Spleen (tissue), 11 donors: ENCODE measurements at regions not wholly inside any gene's neighbourhood (a gene's known extent, or its start where the extent isn't known, plus 50 kb on each side); places are given as distances from the start of the nearest gene placed in this dataset.

Source experiments
- DNase-seq: peaks from one replicate; pipeline ENCODE4 v3.0.0-alpha.2; 2020
- H3K27ac ChIP-seq, 8 donors: fragments of 200-600 bp; sonication (generic) in 7 of 8; 1 replicate in 4 of 8; 2 replicates in 4 of 8; pipeline versions ENCODE4 v1.5.0 to v1.8.0; 2016 to 2021; ENCODE audit warnings: inconsistent platforms in 4 of 8, mild to moderate bottlenecking in 4 of 8, moderate library complexity in 1 of 8
- H3K27me3 ChIP-seq, 7 donors: fragments of 200-600 bp; sonication (generic) in 6 of 7; replicated peaks in 1 of 7; 1 replicate in 4 of 7; 2 replicates in 3 of 7; pipeline versions ENCODE4 v1.5.0 to v1.8.0; 2016 to 2021; ENCODE audit warnings: inconsistent platforms in 3 of 7, mild to moderate bottlenecking in 1 of 7
- H3K36me3 ChIP-seq, 6 donors: fragments of 200-600 bp; sonication (generic) in 5 of 6; 1 replicate in 4 of 6; 2 replicates in 2 of 6; pipeline versions ENCODE4 v1.5.0 to v1.8.0; 2016 to 2021; ENCODE audit warnings: inconsistent platforms in 2 of 6
- H3K4me1 ChIP-seq, 6 donors: fragments of 200-600 bp; sonication (generic) in 5 of 6; 1 replicate in 3 of 6; 2 replicates in 3 of 6; pipeline versions ENCODE4 v1.5.0 to v1.8.0; 2016 to 2021; ENCODE audit warnings: inconsistent platforms in 3 of 6
- H3K4me3 ChIP-seq, 8 donors: fragments of 200-600 bp; sonication (generic) in 7 of 8; 1 replicate in 4 of 8; 2 replicates in 4 of 8; pipeline versions ENCODE4 v1.5.0 to v1.8.0; 2016 to 2021; ENCODE audit warnings: inconsistent platforms in 4 of 8, mild to moderate bottlenecking in 4 of 8, moderate library complexity in 2 of 8
- H3K9me3 ChIP-seq, 8 donors: fragments of 200-600 bp; sonication (generic) in 7 of 8; 1 replicate in 4 of 8; 2 replicates in 4 of 8; pipeline versions ENCODE4 v1.5.0 to v1.8.0; 2016 to 2021; ENCODE audit warnings: inconsistent platforms in 4 of 8
- CTCF ChIP-seq, 11 experiments: fragments of 200-600 bp in 7 of 11; fragments of 450-650 bp in 4 of 11; sonication (generic) in 4 of 11; IDR thresholded peaks in 8 of 11; conservative IDR thresholded peaks in 3 of 11; 1 replicate in 7 of 11; 2 replicates in 4 of 11; pipeline versions ENCODE4 v1.4.0 to v1.8.0; 2016 to 2021; ENCODE audit warnings: antibody characterized with exemption in 11 of 11, inconsistent platforms in 4 of 11, mild to moderate bottlenecking in 1 of 11
- POLR2A ChIP-seq, 3 donors: fragments of 450-650 bp; IDR thresholded peaks; one replicate each; pipeline ENCODE4 v1.5.1; 2017; ENCODE audit warnings: antibody characterized with exemption in 3 of 3, mild to moderate bottlenecking in 1 of 3
- POLR2AphosphoS5 ChIP-seq, 3 donors: sonication (generic); formaldehyde crosslinking; IDR thresholded peaks; one replicate each; pipeline ENCODE4 v1.5.1; 2017; ENCODE audit warnings: antibody characterized with exemption in 3 of 3
- WGBS, 5 donors: extraction: QIAGEN DNeasy Blood & Tissue Kit in 3 of 5; methylation state at CpG; one replicate each; pipeline versions ENCODE4 v1.1.5 to v1.1.7; 2013 to 2018; 5-methylcytosine and 5-hydroxymethylcytosine counted together
- intact Hi-C: fragments of 100-400 bp; cut with DNase I; formaldehyde crosslinking; loops from one replicate; pipeline ENCODE4 v1.15.0; 2023; ENCODE audit warnings: low total_unique reads
- donor health status: healthy with polysubstance abuse.
- donor health status: DM: no; HTN: no; CAD: no; lungs with moderate emphysema.
- donor health status: DM: no; HTN: no; CAD: no.
- donor health status: Bipolar disorder and iron deficiency.
- donor health status: healthy.
- donor health status: DM: no; HTN: no; CAD: no.
- donor health status: DM: yes; HTN: yes; CAD: no.

GRCh38 chr1:228939881-228940392, 204.7 kb downstream of the RHOU start:
- H3K36me3 ChIP-seq, result no peaks in the 10 kb centered on the region
- TF ChIP-seq POLR2A (IDR thresholded peaks at IDR 0.05) (no peak), CTCF (IDR thresholded peaks at IDR 0.05 in 8 of 11, conservative IDR thresholded peaks at IDR 0.05 in 3 of 11) (no peak), POLR2AphosphoS5 (IDR thresholded peaks at IDR 0.05) (no peak)
- H3K27ac ChIP-seq, result peak overlapping the region in 3 of 8 donors; percentile 74 to 82 (median 75)
- no peaks in the 10 kb centered on the region for H3K9me3 ChIP-seq
- DNase-seq, result no peak
- peaks cover 8 to 80% (median 37%) of the 10 kb centered on the region in 6 donors for H3K4me1 ChIP-seq
- no peaks in the 10 kb centered on the region for H3K27me3 ChIP-seq
- no peak overlapping the region for H3K4me3 ChIP-seq
- WGBS, 5 donors, result 91 to 96% (median 93%) methylated on average over 7 of the region's 7 CpGs
- intact Hi-C loops, result no loop called here

DNA sequence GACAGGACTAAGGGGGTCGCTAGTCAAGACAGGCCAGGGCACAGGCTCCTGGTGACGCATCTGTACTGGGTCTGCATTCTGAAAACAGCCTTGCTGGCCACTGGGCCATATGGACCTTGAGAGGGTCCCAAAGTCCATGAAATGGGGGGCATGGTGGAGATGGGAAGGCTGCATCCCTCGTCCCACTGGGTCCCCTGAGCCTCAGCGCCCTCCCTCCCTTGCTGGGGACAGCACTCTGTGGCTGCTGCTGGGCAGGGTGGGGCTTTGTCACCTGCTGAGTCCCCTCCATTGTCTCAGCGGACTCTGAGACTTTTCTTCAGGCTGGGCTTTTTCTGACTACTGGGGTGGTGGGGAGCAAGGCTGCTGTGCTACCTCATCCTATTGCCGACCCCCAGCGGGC, 205.2 kb downstream of the RHOU start:
- H3K27ac ChIP-seq, result peak overlapping the region in 5 of 8 donors; percentile 10 to 82 (median 74)
- intact Hi-C loops, result no loop called here
- DNase-seq, result no peak
- no peak overlapping the region for H3K4me3 ChIP-seq
- TF ChIP-seq CTCF (IDR thresholded peaks at IDR 0.05 in 8 of 11, conservative IDR thresholded peaks at IDR 0.05 in 3 of 11), result no peak
- TF ChIP-seq POLR2AphosphoS5 (IDR thresholded peaks at IDR 0.05), result no peak
- TF ChIP-seq POLR2A (IDR thresholded peaks at IDR 0.05), result no peak
- WGBS, 5 donors, result 84 to 95% (median 92%) methylated on average over 7 of the region's 7 CpGs
- H3K9me3 ChIP-seq, result no peaks in the 10 kb centered on the region
- no peaks in the 10 kb centered on the region for H3K27me3 ChIP-seq
- peaks cover 8 to 79% (median 36%) of the 10 kb centered on the region in 6 donors for H3K4me1 ChIP-seq
- H3K36me3 ChIP-seq, result no peaks in the 10 kb centered on the region

DNA sequence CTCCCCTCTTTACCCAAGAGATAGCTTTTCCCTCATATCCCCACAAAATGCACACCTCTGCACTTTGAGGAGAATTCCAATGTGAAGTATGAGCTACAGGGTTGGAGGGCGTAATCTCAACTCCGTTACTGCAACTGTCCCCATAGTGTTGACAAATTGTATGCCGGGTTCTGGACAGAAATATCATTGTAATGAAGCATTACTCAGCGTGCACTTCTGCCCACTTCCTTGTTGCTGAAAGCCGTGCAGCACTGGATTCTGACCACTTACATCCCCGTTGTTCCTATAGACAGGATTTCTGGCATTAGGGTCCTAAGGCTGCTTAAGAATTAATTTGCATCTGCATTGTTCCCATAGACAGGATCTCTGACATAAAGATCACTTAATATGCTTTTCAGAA, 205.6 kb downstream of the RHOU start:
- no peaks in the 10 kb centered on the region for H3K27me3 ChIP-seq
- no peak for DNase-seq
- intact Hi-C loops, result no loop called here
- no peaks in the 10 kb centered on the region for H3K36me3 ChIP-seq
- TF ChIP-seq POLR2A (IDR thresholded peaks at IDR 0.05) (no peak), CTCF (IDR thresholded peaks at IDR 0.05 in 8 of 11, conservative IDR thresholded peaks at IDR 0.05 in 3 of 11) (no peak), POLR2AphosphoS5 (IDR thresholded peaks at IDR 0.05) (no peak)
- 43 to 75% (median 53%) methylated on average over 6 of the region's 6 CpGs for WGBS, 5 donors
- no peaks in the 10 kb centered on the region for H3K9me3 ChIP-seq
- peaks cover 8 to 75% (median 32%) of the 10 kb centered on the region in 6 donors for H3K4me1 ChIP-seq
- peak overlapping the region in 5 of 8 donors; percentile 10 to 82 (median 74) for H3K27ac ChIP-seq
- no peak overlapping the region for H3K4me3 ChIP-seq

DNA sequence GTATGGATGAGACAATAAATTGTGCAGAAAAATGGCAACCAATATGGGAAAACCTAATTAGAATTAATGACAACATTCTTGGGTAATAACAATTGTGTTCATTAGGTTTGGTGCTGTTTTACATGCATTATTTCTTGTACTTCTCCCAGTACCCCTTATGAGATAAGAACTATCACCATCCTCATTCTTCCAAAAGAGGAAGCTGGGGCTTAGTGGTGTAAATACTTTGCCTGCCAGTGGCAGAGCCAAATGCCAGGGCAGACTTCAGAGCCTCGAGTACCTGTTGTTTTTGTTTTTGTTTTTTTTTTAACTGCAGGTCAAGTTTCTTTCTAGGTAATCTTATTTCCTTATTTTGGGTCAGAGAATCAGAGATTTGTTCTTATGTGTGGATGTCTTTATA, 206.4 kb downstream of the RHOU start:
- Histone ChIP-seq H3K4me3 (no peak overlapping the region), H3K36me3 (no peaks in the 10 kb centered on the region), H3K27ac (peak overlapping the region in 5 of 8 donors; percentile 10 to 82 (median 74)), H3K4me1 (peaks cover 8 to 67% (median 28%) of the 10 kb centered on the region in 6 donors), H3K9me3 (no peaks in the 10 kb centered on the region), H3K27me3 (no peaks in the 10 kb centered on the region)
- intact Hi-C loops, result no loop called here
- WGBS, 5 donors, result 21 to 52% (median 42%) methylated on average over 1 of the region's 1 CpG
- DNase-seq, result no peak
- TF ChIP-seq POLR2AphosphoS5 (IDR thresholded peaks at IDR 0.05) (no peak), POLR2A (IDR thresholded peaks at IDR 0.05) (no peak), CTCF (IDR thresholded peaks at IDR 0.05 in 8 of 11, conservative IDR thresholded peaks at IDR 0.05 in 3 of 11) (no peak)
